Lower lobe of right lung (tissue), 2 donors: ENCODE measurements at regions not wholly inside any gene's neighbourhood (a gene's known extent, or its start where the extent isn't known, plus 50 kb on each side); places are given as distances from the start of the nearest gene placed in this dataset.

Experiments used
- ATAC-seq, 2 donors: fragments of 200-7000 bp; cut with Tn5 transposase; one replicate each; pipeline ENCODE4 v1.9.1; 2020 to 2022; ENCODE audit warnings: mild to moderate bottlenecking in 2 of 2, moderate library complexity in 2 of 2
- DNase-seq: peaks from one replicate; pipeline ENCODE4 v3.0.0-alpha.2; 2020
- H3K27ac ChIP-seq: fragments of 200-600 bp; one replicate; pipeline ENCODE4 v1.8.0; 2022
- H3K27me3 ChIP-seq: fragments of 200-600 bp; one replicate; pipeline ENCODE4 v1.8.0; 2022; ENCODE audit warnings: low read depth
- H3K36me3 ChIP-seq: fragments of 200-600 bp; one replicate; pipeline ENCODE4 v1.8.0; 2022; ENCODE audit warnings: mild to moderate bottlenecking
- H3K4me1 ChIP-seq: fragments of 200-600 bp; one replicate; pipeline ENCODE4 v1.8.0; 2022
- H3K4me3 ChIP-seq: fragments of 200-600 bp; one replicate; pipeline ENCODE4 v1.8.0; 2022; ENCODE audit warnings: mild to moderate bottlenecking
- H3K9me3 ChIP-seq: fragments of 200-600 bp; one replicate; pipeline ENCODE4 v1.8.0; 2022
- intact Hi-C: fragments of 100-400 bp; cut with DNase I; formaldehyde crosslinking; loops from one replicate; pipeline ENCODE4 v1.11.0; 2022
- TF ChIP-seq, protein P1 (sequence below): fragments of 200-600 bp; IDR thresholded peaks from one replicate; pipeline ENCODE4 v1.8.0; 2022; ENCODE audit warnings: antibody characterized with exemption, mild to moderate bottlenecking
- donor health status: DM: no; HTN: yes; CAD: no; lungs with severe emphysema.

DNA sequence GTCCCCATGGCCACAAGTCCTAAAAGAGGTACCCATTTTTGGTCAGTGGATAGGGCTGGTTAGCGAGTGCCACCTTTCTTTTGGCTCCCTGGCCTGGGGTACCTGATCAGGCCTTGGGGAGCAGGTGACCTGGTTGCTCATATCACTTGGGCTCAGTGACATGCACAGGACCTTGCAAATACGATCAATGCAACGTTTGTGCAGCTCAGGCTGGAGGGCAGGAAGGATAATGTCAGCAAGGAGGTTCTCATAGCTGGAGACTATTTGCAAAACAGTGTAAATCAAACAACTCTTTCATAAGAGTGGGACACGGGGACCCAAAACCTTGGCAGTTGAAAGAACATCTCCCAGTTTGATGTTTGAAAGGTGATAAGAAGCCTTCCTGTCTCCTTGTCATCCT, 127.4 kb upstream of the CADM1 start:
- H3K4me3 ChIP-seq, result no peak overlapping the region
- ATAC-seq (no peak), DNase-seq (no peak)
- no peaks in the 10 kb centered on the region for H3K4me1 ChIP-seq
- H3K36me3 ChIP-seq, result no peaks in the 10 kb centered on the region
- H3K27ac ChIP-seq, result no peak overlapping the region
- no peaks in the 10 kb centered on the region for H3K9me3 ChIP-seq
- intact Hi-C loops, result no loop called here
- peaks cover 15% of the 10 kb centered on the region for H3K27me3 ChIP-seq
- TF ChIP-seq, protein P1, sequence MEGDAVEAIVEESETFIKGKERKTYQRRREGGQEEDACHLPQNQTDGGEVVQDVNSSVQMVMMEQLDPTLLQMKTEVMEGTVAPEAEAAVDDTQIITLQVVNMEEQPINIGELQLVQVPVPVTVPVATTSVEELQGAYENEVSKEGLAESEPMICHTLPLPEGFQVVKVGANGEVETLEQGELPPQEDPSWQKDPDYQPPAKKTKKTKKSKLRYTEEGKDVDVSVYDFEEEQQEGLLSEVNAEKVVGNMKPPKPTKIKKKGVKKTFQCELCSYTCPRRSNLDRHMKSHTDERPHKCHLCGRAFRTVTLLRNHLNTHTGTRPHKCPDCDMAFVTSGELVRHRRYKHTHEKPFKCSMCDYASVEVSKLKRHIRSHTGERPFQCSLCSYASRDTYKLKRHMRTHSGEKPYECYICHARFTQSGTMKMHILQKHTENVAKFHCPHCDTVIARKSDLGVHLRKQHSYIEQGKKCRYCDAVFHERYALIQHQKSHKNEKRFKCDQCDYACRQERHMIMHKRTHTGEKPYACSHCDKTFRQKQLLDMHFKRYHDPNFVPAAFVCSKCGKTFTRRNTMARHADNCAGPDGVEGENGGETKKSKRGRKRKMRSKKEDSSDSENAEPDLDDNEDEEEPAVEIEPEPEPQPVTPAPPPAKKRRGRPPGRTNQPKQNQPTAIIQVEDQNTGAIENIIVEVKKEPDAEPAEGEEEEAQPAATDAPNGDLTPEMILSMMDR, result no peak

DNA sequence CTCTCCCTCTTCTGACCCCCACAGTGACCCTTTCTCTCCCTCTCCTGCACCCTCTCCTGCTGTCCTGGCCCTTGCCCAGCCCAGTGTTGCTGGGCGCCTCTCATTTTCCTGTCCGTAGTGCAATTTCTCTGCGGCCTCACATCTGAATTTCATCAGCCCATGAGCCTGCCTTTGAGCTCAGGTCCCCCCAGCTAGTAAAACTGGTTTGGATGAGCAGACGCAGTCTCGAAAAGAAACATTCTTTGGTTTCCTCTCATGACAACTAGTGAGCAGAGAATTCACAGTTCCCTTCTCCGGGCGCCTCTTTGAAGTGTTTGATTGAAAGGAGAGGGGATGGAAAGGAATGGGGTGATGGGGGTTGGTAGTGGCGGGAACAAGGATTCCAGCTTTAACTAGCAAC, 126.0 kb upstream of the CADM1 start:
- Histone ChIP-seq H3K4me3 (no peak overlapping the region), H3K36me3 (no peaks in the 10 kb centered on the region), H3K9me3 (no peaks in the 10 kb centered on the region), H3K27ac (no peak overlapping the region), H3K27me3 (peaks cover 15% of the 10 kb centered on the region), H3K4me1 (no peaks in the 10 kb centered on the region)
- intact Hi-C loops, result no loop called here
- ATAC-seq (no peak), DNase-seq (no peak)
- TF ChIP-seq, protein P1, result no peak

DNA sequence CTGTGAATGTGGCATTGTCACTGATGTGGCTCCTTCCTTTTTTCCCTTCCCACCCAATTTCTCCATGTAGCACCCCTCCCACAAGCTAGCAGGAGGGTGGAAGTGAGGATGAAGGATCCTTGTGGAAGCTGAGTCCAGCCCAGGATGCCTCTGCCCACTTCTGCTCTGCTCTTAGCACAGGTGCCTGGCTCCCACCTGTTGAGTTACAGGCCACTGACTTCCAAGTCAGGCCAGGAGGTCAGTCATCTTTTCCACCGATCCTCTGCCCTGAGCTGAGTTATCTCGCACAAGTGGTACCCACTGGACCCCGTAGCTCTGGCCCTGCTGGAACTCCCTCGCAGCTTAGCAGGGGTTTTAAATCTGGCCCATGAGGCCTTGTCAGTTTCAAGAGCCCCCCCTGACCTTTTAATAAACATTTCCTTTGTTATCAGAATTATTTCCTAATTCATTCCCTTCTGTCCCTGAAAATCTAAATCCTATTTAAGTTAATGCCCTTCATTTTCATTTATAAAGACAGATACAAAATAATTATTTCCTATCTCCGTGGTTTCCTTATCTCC, 125.3 kb upstream of the CADM1 start:
- H3K27me3 ChIP-seq, result peaks cover 15% of the 10 kb centered on the region
- no peak overlapping the region for H3K27ac ChIP-seq
- TF ChIP-seq, protein P1, result no peak
- intact Hi-C loops, result no loop called here
- ATAC-seq (no peak), DNase-seq (no peak)
- H3K9me3 ChIP-seq, result no peaks in the 10 kb centered on the region
- H3K36me3 ChIP-seq, result no peaks in the 10 kb centered on the region
- no peaks in the 10 kb centered on the region for H3K4me1 ChIP-seq
- no peak overlapping the region for H3K4me3 ChIP-seq

DNA sequence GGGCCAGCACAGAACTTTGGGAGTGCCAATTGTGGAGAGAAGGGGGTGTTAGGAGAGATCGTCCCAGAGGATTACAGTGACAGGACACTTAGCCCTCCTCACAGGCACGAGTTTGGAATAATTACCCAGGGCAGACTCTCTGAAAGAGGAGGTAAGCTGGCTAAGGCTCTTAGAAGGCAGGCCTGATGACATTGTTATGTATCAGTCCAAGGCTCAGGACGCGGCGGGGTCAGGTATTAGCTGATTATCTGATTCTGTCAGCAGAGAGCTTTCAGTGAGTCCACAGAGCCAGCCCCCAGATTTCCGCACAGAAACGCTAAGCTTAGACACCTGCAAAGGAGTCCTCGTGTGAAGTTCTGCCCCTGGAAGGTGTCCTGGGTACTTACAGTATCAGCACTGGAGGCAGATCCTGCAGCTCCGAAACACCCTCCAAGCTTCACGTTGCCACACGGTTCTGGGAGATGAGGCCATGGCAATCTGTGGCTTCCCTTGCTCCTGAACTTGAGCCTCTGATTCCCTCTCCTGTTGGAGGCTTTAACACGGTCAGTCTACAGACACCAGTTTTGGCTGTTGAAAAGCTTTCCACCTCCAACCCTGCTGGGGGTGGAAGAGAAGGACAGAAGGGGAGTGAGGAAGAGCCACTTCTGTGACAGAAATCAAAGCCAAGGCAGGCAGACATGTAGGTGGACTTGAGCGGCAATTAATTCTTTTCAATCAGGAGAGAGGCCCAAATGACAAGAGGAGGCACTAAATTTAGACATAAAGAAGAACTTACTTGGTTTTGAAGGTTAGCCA, 123.6 kb upstream of the CADM1 start:
- H3K9me3 ChIP-seq, result no peaks in the 10 kb centered on the region
- no peak overlapping the region for H3K27ac ChIP-seq
- no peak overlapping the region for H3K4me3 ChIP-seq
- ATAC-seq, result no peak
- H3K36me3 ChIP-seq, result no peaks in the 10 kb centered on the region
- TF ChIP-seq, protein P1, result no peak
- H3K27me3 ChIP-seq, result peaks cover 15% of the 10 kb centered on the region
- H3K4me1 ChIP-seq, result no peaks in the 10 kb centered on the region
- no peak for DNase-seq
- intact Hi-C loops, result no loop called here

DNA sequence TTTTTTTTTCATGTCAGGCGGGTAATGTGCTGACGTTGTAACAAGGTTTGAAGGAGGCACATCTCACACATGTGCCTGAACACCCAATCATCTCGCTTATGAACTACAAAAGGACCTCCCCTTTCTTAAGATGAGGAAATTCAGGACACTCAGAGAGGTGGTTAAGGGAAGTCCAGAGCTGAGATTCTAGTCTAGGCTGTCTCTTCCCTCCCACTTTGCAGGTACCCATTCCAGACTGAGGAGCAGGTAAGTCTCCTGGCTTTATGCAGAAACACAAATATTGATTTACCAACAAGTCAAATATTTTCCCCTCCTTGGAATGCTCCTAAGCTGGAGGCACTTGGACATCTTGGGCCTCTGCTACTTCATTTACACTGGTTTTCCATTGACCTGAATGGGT, 122.9 kb upstream of the CADM1 start:
- Histone ChIP-seq H3K27ac (no peak overlapping the region), H3K4me1 (peaks cover 5% of the 10 kb centered on the region), H3K27me3 (peaks cover 15% of the 10 kb centered on the region), H3K9me3 (no peaks in the 10 kb centered on the region), H3K4me3 (no peak overlapping the region), H3K36me3 (no peaks in the 10 kb centered on the region)
- ATAC-seq, result no peak
- TF ChIP-seq, protein P1, result no peak
- intact Hi-C loops, result no loop called here
- DNase-seq, result no peak
